Ramos (cell line): ENCODE measurements at regions not wholly inside any gene's neighbourhood (a gene's known extent, or its start where the extent isn't known, plus 50 kb on each side); places are given as distances from the start of the nearest gene placed in this dataset.

Experiments used
- in situ Hi-C: fragments of 300-500 bp; cut with MboI; formaldehyde crosslinking; loops from one replicate; pipeline ENCODE4 v1.14.3; 2022; ENCODE audit warnings: low sequenced_read_pairs; ENCODE audit not compliant: unreplicated experiment

DNA sequence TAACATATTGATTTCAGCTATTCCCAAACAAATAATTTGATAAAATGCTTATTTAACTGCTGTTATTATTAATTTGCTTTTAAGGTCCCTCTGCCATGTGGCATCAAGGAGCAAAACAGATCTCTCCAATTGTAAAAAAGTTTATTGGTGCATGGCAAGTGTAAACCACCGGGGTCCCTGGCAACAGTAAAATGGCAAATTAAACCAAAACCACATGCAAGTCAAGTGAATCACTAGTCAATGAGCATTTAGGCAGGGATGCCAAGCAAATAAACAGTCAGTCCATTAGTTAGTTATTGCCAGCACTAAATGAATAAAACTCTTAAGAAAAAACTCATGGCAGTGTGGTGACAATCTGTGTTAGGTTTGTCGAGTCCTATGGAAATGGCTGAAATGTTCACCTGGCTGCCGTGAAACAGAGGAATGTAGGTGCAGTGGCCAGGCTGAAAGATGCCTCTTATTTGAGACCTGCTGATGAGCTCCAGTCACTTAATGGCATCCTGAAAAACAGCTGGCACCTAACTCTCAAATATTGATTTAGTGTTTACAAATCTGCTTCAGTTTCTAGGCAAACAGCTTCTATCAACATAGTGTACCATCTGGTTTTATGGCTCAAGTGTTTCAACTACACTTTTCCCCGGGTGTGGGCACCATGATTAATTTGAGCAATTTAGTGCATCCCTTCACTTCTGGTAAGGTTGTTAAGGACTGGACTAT is 296.5 kb upstream of the ITGA1 start:
- in situ Hi-C loops, result no loop called here

DNA sequence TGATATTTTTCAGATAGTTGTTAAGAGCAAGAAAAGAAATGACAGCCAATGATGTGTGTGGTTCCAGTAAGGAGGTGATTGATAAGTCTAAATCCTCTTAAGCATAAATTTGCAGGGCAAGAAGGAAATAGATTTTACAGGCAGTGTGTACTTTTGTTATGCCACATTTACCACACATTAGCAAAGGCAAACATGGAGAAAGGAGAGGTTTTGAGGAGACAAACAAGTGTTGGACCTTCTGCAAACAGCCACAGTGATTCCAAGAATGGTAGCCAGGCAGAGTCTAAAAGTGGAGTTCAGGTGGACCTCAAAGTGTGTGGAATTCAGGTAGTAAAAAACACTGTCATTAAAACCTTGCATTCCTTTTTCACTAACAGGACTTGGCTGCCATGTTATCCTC is 295.9 kb upstream of the ITGA1 start:
- in situ Hi-C loops, result no loop called here

- in situ Hi-C loops, result no loop called here
Observed at GRCh38 chr5:52497133-52497693, 290.5 kb upstream of the ITGA1 start.

DNA sequence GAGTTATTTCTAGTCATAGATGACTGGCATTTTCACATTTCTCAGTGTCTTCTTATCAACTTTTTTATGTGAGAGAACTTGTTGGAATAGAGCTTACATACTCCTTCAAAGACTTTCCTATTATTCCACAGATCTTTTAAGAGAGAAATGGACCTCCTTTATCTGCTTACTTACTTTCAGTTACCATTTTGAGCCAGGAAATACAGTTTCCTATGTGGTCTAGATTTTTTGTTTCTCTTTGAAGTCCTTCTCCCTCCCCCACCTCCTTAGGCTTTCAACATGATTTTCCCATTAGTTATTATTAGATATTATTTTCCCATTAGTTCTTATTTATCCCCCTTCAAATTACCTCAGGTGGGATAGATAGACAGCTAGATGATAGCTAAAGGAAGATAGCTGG is 289.1 kb upstream of the ITGA1 start:
- in situ Hi-C loops, result no loop called here

GRCh38 chr5:52502460-52502999 is 285.2 kb upstream of the ITGA1 start:
- in situ Hi-C loops, result no loop called here

- in situ Hi-C loops, result no loop called here
Observed at GRCh38 chr5:52504584-52505240, 283.0 kb upstream of the ITGA1 start.

DNA sequence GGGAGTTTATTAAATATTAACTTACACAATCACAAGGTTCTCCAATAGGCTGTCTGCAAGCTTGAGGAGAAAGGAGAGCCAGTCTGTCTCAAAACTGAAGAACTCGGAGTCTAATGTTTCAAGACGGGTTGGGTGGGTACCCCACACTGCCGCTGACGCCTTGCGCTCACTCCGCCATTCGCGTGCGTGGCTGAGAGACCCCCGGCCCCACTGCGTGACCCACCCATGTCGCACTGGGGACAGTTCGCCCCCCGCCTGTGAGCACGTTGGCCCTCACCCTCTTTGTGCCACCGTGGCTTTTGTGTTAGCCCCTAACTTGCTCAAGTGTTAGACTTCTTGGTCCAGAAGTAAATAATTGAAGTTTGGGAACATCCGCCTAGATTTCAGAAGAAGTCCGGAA is 270.0 kb upstream of the ITGA1 start:
- in situ Hi-C loops, result no loop called here

DNA sequence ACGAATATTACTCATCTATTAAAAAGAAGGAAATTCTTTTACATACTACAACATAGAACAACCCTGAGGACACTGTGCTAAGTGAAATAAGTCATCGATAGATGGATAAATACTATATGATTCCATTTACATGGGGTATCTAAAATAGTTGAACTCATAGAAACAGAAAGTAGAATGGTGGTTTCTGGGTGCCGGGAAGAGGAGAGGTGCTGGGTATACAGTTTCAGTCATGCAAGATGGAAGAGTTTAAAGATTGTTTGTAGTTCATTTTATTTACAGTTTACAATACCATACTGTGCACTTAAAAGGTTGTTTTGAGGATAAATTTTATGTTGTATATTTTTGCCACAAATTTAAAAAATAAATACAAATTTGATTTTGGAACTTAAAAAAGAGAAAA is 267.5 kb upstream of the ITGA1 start:
- in situ Hi-C loops, result no loop called here

GRCh38 chr5:52521236-52521635 is 266.5 kb upstream of the ITGA1 start:
- in situ Hi-C loops, result no loop called here

- in situ Hi-C loops, result no loop called here
Observed at GRCh38 chr5:52523701-52524100, 264.0 kb upstream of the ITGA1 start.

GRCh38 chr5:52531105-52531504 is 256.6 kb upstream of the ITGA1 start:
- in situ Hi-C loops, result no loop called here

- in situ Hi-C loops, result no loop called here
Observed at GRCh38 chr5:52543594-52543993, 244.1 kb upstream of the ITGA1 start.

- in situ Hi-C loops, result no loop called here
Observed at GRCh38 chr5:52544738-52545137, 243.0 kb upstream of the ITGA1 start.

DNA sequence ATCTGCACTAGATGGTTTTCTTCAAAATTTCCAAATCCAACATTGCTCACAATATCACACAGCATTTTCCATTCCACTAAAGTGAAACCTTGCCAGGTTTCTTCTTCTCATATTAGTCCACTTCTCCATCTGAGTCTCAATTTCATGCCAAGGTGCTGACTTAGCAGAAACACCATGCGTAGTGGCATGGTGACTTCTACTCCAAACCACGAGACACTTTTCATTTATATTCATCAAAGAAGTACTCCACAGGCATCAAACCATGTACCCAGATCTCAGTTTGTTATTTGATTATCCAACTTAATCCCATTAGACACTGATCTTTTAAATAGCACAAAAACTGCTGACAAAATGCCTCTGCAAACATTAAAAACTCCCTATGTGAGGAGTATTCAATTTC is 233.4 kb upstream of the ITGA1 start:
- in situ Hi-C loops, result no loop called here

GRCh38 chr5:52560366-52560765 is 227.3 kb upstream of the ITGA1 start:
- in situ Hi-C loops, result no loop called here

- in situ Hi-C loops, result no loop called here
Observed at GRCh38 chr5:52562473-52562872, 225.2 kb upstream of the ITGA1 start.

DNA sequence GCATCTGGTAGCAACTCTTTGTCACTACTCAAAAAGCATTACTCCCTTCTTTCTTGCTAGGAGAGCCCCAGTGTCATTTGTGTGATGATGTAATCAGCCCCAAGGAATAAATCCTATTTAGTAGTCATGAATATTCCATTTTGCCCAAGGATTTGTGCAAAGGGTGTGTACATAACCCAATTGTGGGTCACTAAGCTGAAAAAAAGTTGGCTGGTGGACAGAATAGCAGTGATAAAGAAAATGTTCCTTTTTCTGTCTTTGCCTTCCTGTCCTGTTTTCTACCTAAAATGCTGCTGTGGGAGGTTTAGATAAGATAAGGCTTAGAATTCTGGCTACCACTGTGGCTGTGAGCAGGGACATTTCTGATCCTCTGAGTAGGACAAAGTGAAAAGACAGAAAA is 223.1 kb upstream of the ITGA1 start:
- in situ Hi-C loops, result no loop called here

- in situ Hi-C loops, result no loop called here
Observed at GRCh38 chr5:52577546-52577945, 210.2 kb upstream of the ITGA1 start.

GRCh38 chr5:52579391-52579790 is 208.3 kb upstream of the ITGA1 start:
- in situ Hi-C loops, result no loop called here

DNA sequence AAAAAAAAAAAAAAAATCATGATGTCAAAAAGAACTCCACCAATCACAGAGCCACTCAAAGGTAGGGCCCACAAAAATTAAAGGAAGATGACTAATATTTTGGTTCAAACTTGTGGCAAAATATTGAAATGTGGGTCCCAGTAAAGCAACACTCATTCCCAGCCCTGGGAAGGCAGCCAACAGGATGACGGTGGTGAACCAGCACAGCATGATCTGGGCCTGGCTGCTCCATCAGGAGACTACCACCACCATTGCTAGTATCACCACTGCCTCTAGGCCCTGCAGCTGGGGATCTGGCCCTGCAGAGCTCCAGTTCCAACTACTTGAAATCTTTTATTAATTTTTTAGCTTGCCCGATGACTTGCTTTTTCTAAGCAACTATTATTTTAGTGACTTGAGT is 206.8 kb upstream of the ITGA1 start:
- in situ Hi-C loops, result no loop called here

- in situ Hi-C loops, result no loop called here
Observed at GRCh38 chr5:52582313-52582712, 205.4 kb upstream of the ITGA1 start.

DNA sequence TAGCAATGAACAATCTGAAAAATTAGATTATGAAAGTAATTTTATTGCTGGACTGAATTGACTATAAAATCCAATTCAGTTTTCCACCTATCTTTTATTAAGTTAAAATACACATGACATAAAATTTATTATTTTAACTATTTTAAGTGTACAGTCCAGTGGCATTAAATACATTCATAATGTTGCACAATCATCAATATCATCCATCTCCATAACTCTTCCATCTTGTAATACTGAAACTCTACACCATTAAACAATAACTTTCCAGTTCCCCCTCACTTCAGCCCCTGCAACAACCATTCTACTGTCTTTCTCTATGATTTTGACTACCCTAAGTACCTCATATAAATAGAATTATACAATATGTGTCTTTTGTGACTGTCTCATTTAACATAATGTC is 200.6 kb upstream of the ITGA1 start:
- in situ Hi-C loops, result no loop called here
